HCT116 (cell line): ENCODE measurements at regions not wholly inside any gene's neighbourhood (a gene's known extent, or its start where the extent isn't known, plus 50 kb on each side); places are given as distances from the start of the nearest gene placed in this dataset.
A peak's percentile ranks its signal among the peaks of the same experiment; 100 is the strongest.

ENCODE experiments used
- ATAC-seq: fragments of 200-7000 bp; cut with Tn5 transposase; 2 replicates; pipeline ENCODE4 v1.9.1; 2020; ENCODE audit warnings: mild to moderate bottlenecking, moderate library complexity
- BruUV-seq: library from RNA; stranded (reverse); fragments of 400-500 nt; replicated peaks from 2 replicates; lab custom pipeline; 2021; lab: Mats Ljungman, UMichigan
- CTCF ChIA-PET: fragments of 300-600 bp; sonication (Branson Sonifier 250); formaldehyde crosslinking; loops from one replicate; lab custom pipeline; 2021; ENCODE audit warnings: antibody characterized with exemption; lab: Charles Lee
- POLR2A ChIA-PET: fragments of 300-600, 350-600 bp; sonication (Branson Sonifier 250); formaldehyde crosslinking; loops from one replicate; lab custom pipeline; 2021; ENCODE audit warnings: antibody characterized with exemption; lab: Charles Lee
- RAD21 ChIA-PET, 2 experiments: fragments of 300-600 bp; sonication (Branson Sonifier 250); formaldehyde crosslinking; loops; one replicate each; lab custom pipeline; 2023; ENCODE audit warnings: low total read pairs in 2 of 2; ENCODE audit not compliant: uncharacterized antibody in 2 of 2, unreplicated experiment in 2 of 2, low non-redundant PET in 1 of 2; lab: Charles Lee
- DNase-seq: peaks from one replicate; pipeline ENCODE4 v3.0.0-alpha.2; 2010; ENCODE audit warnings: low read depth, low spot score
- H2AFZ ChIP-seq: fragments of 200-600 bp; shearing (Covaris generic), sonication (generic); 2 replicates; pipeline ENCODE4 v1.6.1; 2017; ENCODE audit warnings: low read depth, mixed run types, mixed read lengths, antibody characterized with exemption, low read length; ENCODE audit not compliant: poor library complexity, severe bottlenecking
- H3K27ac ChIP-seq: 2 replicates; pipeline ENCODE4 v1.5.1; 2012; ENCODE audit warnings: low read depth, low read length
- H3K27me3 ChIP-seq: fragments of 200-600 bp; sonication (generic); 2 replicates; pipeline ENCODE4 v1.6.1; 2016; ENCODE audit warnings: mixed run types, low read length, mixed read lengths; ENCODE audit not compliant: insufficient read depth
- H3K36me3 ChIP-seq, 2 experiments: fragments of 200-500 bp in 1 of 2; fragments of 200-600 bp in 1 of 2; sonication (Bioruptor generic) in 1 of 2; sonication (generic) in 1 of 2; 2 replicates each; pipeline versions ENCODE4 v1.5.1 to v1.6.1; 2014 to 2016; ENCODE audit warnings: low read length in 2 of 2, inconsistent platforms in 1 of 2, mixed read lengths in 1 of 2, mixed run types in 1 of 2; ENCODE audit not compliant: insufficient read depth in 2 of 2, control insufficient read depth in 1 of 2
- H3K4me1 ChIP-seq, 2 experiments: fragments of 200-600 bp in 1 of 2; sonication (generic) in 1 of 2; 2 replicates each; pipeline versions ENCODE4 v1.5.1 to v1.6.1; 2012 to 2017; ENCODE audit warnings: low read length in 2 of 2, inconsistent platforms in 1 of 2, mild to moderate bottlenecking in 1 of 2, mixed read lengths in 1 of 2, mixed run types in 1 of 2, moderate library complexity in 1 of 2; ENCODE audit not compliant: insufficient read depth in 2 of 2, control insufficient read depth in 1 of 2
- H3K4me2 ChIP-seq: fragments of 200-600 bp; sonication (generic); 2 replicates; pipeline ENCODE4 v1.6.1; 2017; ENCODE audit warnings: mixed run types, low read length, mixed read lengths
- H3K4me3 ChIP-seq, 2 experiments: fragments of 200-600 bp in 1 of 2; sonication (generic) in 1 of 2; replicated peaks in 1 of 2; 2 replicates each; pipeline ENCODE4 v1.5.1; 2011 to 2016; ENCODE audit warnings: low read length in 2 of 2, control low read depth in 1 of 2, low read depth in 1 of 2, mild to moderate bottlenecking in 1 of 2, mixed read lengths in 1 of 2, mixed run types in 1 of 2
- H3K79me2 ChIP-seq: fragments of 200-600 bp; sonication (generic); 2 replicates; pipeline ENCODE4 v1.6.1; 2017; ENCODE audit warnings: mild to moderate bottlenecking, mixed run types, low read length, moderate library complexity, mixed read lengths; ENCODE audit not compliant: insufficient read depth
- H3K9ac ChIP-seq: fragments of 200-600 bp; sonication (generic); 2 replicates; pipeline ENCODE4 v1.6.1; 2016; ENCODE audit warnings: low read length, mixed read lengths
- H3K9me2 ChIP-seq: fragments of 200-600 bp; sonication (generic), shearing (Covaris generic); 2 replicates; pipeline ENCODE4 v1.6.1; 2017; ENCODE audit warnings: mixed run types, mild to moderate bottlenecking, moderate library complexity; ENCODE audit not compliant: insufficient read depth
- H3K9me3 ChIP-seq, 2 experiments: fragments of 200-500 bp in 1 of 2; fragments of 200-600 bp in 1 of 2; sonication (Bioruptor generic) in 1 of 2; sonication (generic) in 1 of 2; 2 replicates each; pipeline ENCODE4 v1.6.1; 2014 to 2017; ENCODE audit warnings: low read length in 2 of 2, mixed read lengths in 2 of 2, inconsistent platforms in 1 of 2, low read depth in 1 of 2, mild to moderate bottlenecking in 1 of 2, mixed run types in 1 of 2, moderate library complexity in 1 of 2; ENCODE audit not compliant: control insufficient read depth in 1 of 2, insufficient read depth in 1 of 2
- H4K20me1 ChIP-seq: fragments of 200-600 bp; sonication (generic), shearing (Covaris generic); 2 replicates; pipeline ENCODE4 v1.6.1; 2017; ENCODE audit warnings: mixed run types, mild to moderate bottlenecking, moderate library complexity; ENCODE audit not compliant: insufficient read depth
- CEBPB ChIP-seq: IDR thresholded peaks from 2 replicates; pipeline ENCODE4 v1.6.1; 2012; ENCODE audit warnings: low read depth
- ELF1 ChIP-seq: IDR thresholded peaks from 2 replicates; pipeline ENCODE4 v1.6.1; 2012; ENCODE audit warnings: low read depth, borderline replicate concordance
- JUND ChIP-seq: IDR thresholded peaks from 2 replicates; pipeline ENCODE4 v1.6.1; 2012
- RAD21 ChIP-seq: IDR thresholded peaks from 2 replicates; pipeline ENCODE4 v1.6.1; 2012; ENCODE audit warnings: low read depth, mild to moderate bottlenecking
- TCF7L2 ChIP-seq: IDR thresholded peaks from 2 replicates; pipeline ENCODE4 v1.7.0; 2011; ENCODE audit warnings: borderline replicate concordance, inconsistent platforms; ENCODE audit not compliant: insufficient read depth, insufficient read length; ENCODE audit errors: extremely low read depth
- intact Hi-C: fragments of 100-400 bp; cut with micrococcal nuclease; formaldehyde crosslinking; loops from 2 replicates; pipeline ENCODE4 v1.10.0; 2022

- H3K4me1 ChIP-seq: peaks cover 0 to 13% of the 10 kb centered on the region in 2 experiments; a peak in 2 of 4 replicates
- H3K27me3 ChIP-seq: no peaks in the 10 kb centered on the region
- H4K20me1 ChIP-seq: no peaks in the 10 kb centered on the region
- DNase-seq (no peak), ATAC-seq (no peak)
- no TSS peak for BruUV-seq
- RAD21 ChIA-PET: no interaction called here
- H3K36me3 ChIP-seq: no peaks in the 10 kb centered on the region
- no peaks in the 10 kb centered on the region for H3K79me2 ChIP-seq
- H3K9me3 ChIP-seq: no peaks in the 10 kb centered on the region
- POLR2A ChIA-PET: interaction anchor here (1.2 kb wide), 1 partner anchor 77 kb away, joined by 3 read pairs; the partner anchor contains the start of gene CD55
- H3K4me2 ChIP-seq: no peak overlapping the region
- H3K9ac ChIP-seq: no peak overlapping the region
- TF ChIP-seq RAD21 (no peak), CEBPB (no peak), ELF1 (no peak), TCF7L2 (no peak)
- no peaks in the 10 kb centered on the region for H3K9me2 ChIP-seq
- no peak overlapping the region for H3K4me3 ChIP-seq
- CTCF ChIA-PET: no interaction called here
- intact Hi-C loops: no loop called here
- no peak overlapping the region for H3K27ac ChIP-seq
- H2AFZ ChIP-seq: no peak overlapping the region
These were observed 77.1 kb upstream of the CD55 start for GRCh38 chr1:207244409-207244801.

DNA sequence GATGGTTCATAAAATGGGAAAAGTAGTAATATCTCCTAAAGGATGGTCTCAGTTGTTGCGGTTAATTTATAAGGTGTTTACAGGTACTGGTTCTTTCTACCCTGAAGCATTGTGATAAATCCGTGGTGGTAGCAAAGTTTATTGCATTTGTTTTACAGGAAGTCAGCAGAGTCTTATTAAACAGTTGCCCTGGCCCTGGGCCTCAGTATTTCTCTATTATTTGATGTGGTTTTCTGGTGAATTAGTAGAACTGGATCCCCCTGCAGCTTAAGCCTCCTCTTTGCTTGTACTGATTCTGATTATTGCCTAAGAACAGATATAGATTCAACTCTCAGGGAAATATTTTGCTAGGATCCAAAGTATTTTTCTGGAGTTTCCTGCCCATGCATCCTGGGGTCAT is 76.4 kb upstream of the CD55 start:
- Histone ChIP-seq H2AFZ (peak overlapping the region; percentile 13), H3K4me2 (no peak overlapping the region), H3K9ac (no peak overlapping the region), H3K36me3 (no peaks in the 10 kb centered on the region), H3K9me2 (no peaks in the 10 kb centered on the region), H3K4me3 (no peak overlapping the region), H3K9me3 (no peaks in the 10 kb centered on the region), H3K4me1 (peaks cover 0 to 13% of the 10 kb centered on the region in 2 experiments; a peak in 2 of 4 replicates), H3K27me3 (no peaks in the 10 kb centered on the region), H3K27ac (no peak overlapping the region), H3K79me2 (no peaks in the 10 kb centered on the region), H4K20me1 (no peaks in the 10 kb centered on the region)
- no peak for TF ChIP-seq JUND
- RAD21 ChIA-PET: no interaction called here
- ATAC-seq: no peak
- no TSS peak for BruUV-seq
- CTCF ChIA-PET: no interaction called here
- no peak for DNase-seq
- intact Hi-C loops: no loop called here
- POLR2A ChIA-PET: interaction anchor here (1.2 kb wide), 1 partner anchor 76 kb away, joined by 3 read pairs; the partner anchor contains the start of gene CD55
